Caco-2 (cell line): ENCODE measurements at regions not wholly inside any gene's neighbourhood (a gene's known extent, or its start where the extent isn't known, plus 50 kb on each side); places are given as distances from the start of the nearest gene placed in this dataset.
"Not testable (repeated sequence)": the region's sequence is repeated elsewhere in the genome, so short reads cannot be mapped to it uniquely, and the experiment has no call there.

Source experiments
- BruUV-seq: library from RNA; stranded (reverse); fragments of 400-500 nt; replicated peaks from 2 replicates; lab custom pipeline; 2021; lab: Mats Ljungman, UMichigan
- CTCF ChIA-PET: fragments of 300-600 bp; sonication (Branson Sonifier 250); formaldehyde crosslinking; loops from one replicate; lab custom pipeline; 2022; ENCODE audit warnings: antibody characterized with exemption; lab: Charles Lee
- POLR2A ChIA-PET: fragments of 300-600 bp; sonication (Branson Sonifier 250); formaldehyde crosslinking; loops from one replicate; lab custom pipeline; 2022; ENCODE audit warnings: antibody characterized with exemption; lab: Charles Lee
- DNase-seq, 2 experiments: peaks; one replicate each; pipeline versions ENCODE4 v3.0.0 to v3.0.0-alpha.2; 2020 to 2022
- H3K27me3 ChIP-seq: replicated peaks from 2 replicates; pipeline ENCODE4 v1.6.0; 2011; ENCODE audit warnings: low read length; ENCODE audit not compliant: control insufficient read depth, insufficient read depth
- H3K36me3 ChIP-seq: 2 replicates; pipeline ENCODE4 v1.5.1; 2011; ENCODE audit warnings: low read length; ENCODE audit not compliant: control insufficient read depth, insufficient read depth
- H3K4me1 ChIP-seq: fragments of 250-450 bp; sonication (Bioruptor Pico); 2 replicates; pipeline ENCODE4 v1.5.1; 2020; ENCODE audit warnings: mild to moderate bottlenecking
- H3K4me3 ChIP-seq: 2 replicates; pipeline ENCODE4 v1.5.1; 2011; ENCODE audit warnings: low read depth, mild to moderate bottlenecking, control low read depth, low read length
- H3K9me3 ChIP-seq: fragments of 250-450 bp; sonication (Bioruptor Pico); 2 replicates; pipeline ENCODE4 v1.5.1; 2020; ENCODE audit warnings: mild to moderate bottlenecking, moderate library complexity
- H3K27ac Mint-ChIP-seq: one replicate; pipeline ENCODE4 v1.8.0; 2022; ENCODE audit warnings: mixed read lengths; ENCODE audit not compliant: unreplicated experiment
- H3K27me3 Mint-ChIP-seq: one replicate; pipeline ENCODE4 v1.8.0; 2022; ENCODE audit warnings: mixed read lengths; ENCODE audit not compliant: insufficient read depth, unreplicated experiment
- H3K36me3 Mint-ChIP-seq: one replicate; pipeline ENCODE4 v1.8.0; 2022; ENCODE audit warnings: mild to moderate bottlenecking, mixed read lengths; ENCODE audit not compliant: insufficient read depth, unreplicated experiment
- H3K4me1 Mint-ChIP-seq: one replicate; pipeline ENCODE4 v1.8.0; 2022; ENCODE audit warnings: low read depth, mixed read lengths; ENCODE audit not compliant: unreplicated experiment
- H3K4me3 Mint-ChIP-seq: one replicate; pipeline ENCODE4 v1.8.0; 2022; ENCODE audit warnings: mild to moderate bottlenecking, moderate library complexity, mixed read lengths; ENCODE audit not compliant: unreplicated experiment
- H3K9me3 Mint-ChIP-seq: one replicate; pipeline ENCODE4 v1.8.0; 2022; ENCODE audit warnings: mixed read lengths; ENCODE audit not compliant: unreplicated experiment
- intact Hi-C: fragments of 100-400 bp; cut with micrococcal nuclease; formaldehyde crosslinking; loops from one replicate; pipeline ENCODE4 v1.10.0; 2022; ENCODE audit not compliant: unreplicated experiment

DNA sequence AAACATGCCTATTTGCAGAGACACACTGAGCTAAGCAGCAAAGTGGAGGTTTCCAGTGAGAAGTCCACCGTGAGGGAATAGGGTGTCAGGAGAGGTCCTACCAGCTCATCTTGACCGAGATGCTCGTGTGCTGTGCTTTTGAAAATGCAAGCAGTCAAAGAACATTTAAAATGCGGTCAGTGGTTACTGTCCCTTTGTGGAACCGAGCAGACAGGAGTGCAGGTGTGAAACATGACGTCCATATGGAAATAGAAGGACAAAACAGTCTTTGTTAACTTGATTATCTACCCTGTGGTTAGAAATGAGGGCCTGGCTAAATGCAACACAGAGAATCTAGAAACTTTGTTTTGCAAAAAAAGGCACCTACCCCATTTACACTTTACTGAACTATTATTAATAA is 473.3 kb downstream of the SPATA31A6 start:
- H3K27ac Mint-ChIP-seq, BruUV-seq, H3K27me3 Mint-ChIP-seq, DNase-seq, intact Hi-C loops, H3K36me3 Mint-ChIP-seq, H3K4me3 Mint-ChIP-seq, H3K4me1 ChIP-seq, H3K27me3 ChIP-seq, H3K4me3 ChIP-seq, H3K4me1 Mint-ChIP-seq, H3K9me3 ChIP-seq, CTCF ChIA-PET, H3K9me3 Mint-ChIP-seq, POLR2A ChIA-PET, H3K36me3 ChIP-seq: not testable (repeated sequence)

DNA sequence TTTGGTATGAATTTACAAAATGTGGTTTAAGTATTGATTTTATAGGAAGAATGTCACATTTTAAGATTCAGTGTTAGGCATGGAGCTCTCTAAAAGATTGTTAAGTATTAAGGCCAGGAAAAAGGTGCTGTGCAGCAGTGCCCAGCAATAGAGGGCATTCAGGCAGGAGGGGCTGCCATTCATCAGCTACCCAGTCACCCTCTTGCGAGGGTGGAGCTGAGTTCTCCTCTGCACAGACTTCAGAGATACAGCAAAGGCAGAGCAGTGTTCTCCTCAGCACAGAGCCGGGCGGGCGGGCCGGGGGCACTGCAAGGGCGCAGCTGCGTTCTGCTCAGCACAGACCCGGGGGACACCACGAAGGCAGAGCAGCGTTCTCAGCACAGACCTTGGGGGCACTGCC is 474.0 kb downstream of the SPATA31A6 start:
- H3K9me3 Mint-ChIP-seq, BruUV-seq, H3K36me3 ChIP-seq, H3K4me3 ChIP-seq, H3K4me1 Mint-ChIP-seq, CTCF ChIA-PET, H3K27me3 Mint-ChIP-seq, H3K9me3 ChIP-seq, POLR2A ChIA-PET, H3K27ac Mint-ChIP-seq, H3K36me3 Mint-ChIP-seq, intact Hi-C loops, H3K4me3 Mint-ChIP-seq, DNase-seq, H3K4me1 ChIP-seq, H3K27me3 ChIP-seq: not testable (repeated sequence)

DNA sequence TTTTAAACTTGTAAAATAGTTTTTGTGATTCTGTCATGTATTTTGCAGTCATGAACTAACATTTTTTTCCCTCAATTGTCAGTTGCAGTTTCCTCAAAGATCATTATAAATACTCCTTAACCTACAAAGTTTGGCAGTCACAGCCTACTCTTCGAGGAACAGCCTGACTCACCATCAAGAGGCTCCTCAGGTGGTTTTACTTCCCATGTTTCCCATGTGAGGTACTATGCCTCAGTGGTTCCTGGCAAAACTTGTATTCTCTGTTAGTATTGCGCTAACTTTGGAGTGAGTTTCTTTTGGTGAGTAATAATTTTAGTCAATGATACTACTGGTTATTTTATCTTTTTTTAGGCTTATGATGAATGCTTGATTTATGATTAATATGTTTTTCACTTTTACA is 513.7 kb downstream of the SPATA31A6 start:
- POLR2A ChIA-PET, H3K4me1 Mint-ChIP-seq, intact Hi-C loops, BruUV-seq, CTCF ChIA-PET, DNase-seq, H3K9me3 Mint-ChIP-seq, H3K27me3 ChIP-seq, H3K9me3 ChIP-seq, H3K4me1 ChIP-seq, H3K36me3 Mint-ChIP-seq, H3K4me3 ChIP-seq, H3K4me3 Mint-ChIP-seq, H3K27ac Mint-ChIP-seq, H3K27me3 Mint-ChIP-seq, H3K36me3 ChIP-seq: not testable (repeated sequence)

DNA sequence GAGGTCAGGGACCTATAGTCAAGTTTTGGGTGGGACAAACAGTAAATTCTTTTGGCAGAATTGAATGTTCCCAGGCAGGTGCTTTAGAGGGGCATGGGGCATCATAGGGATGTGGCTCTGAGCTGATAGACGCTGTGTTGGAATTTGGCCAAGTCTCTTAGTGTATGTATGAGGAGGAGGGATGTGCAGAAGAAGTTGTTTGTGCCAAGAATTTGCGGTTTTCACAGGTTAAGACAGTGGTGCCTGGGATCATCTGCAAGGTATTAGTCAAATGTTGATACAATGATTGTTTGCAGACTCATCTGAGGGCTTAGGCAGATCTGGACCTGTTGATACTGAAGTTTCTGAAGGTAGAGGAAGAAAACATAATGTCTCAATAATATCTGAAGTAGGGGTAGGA is 519.4 kb downstream of the SPATA31A6 start:
- intact Hi-C loops, H3K27me3 ChIP-seq, H3K27me3 Mint-ChIP-seq, H3K27ac Mint-ChIP-seq, H3K4me3 ChIP-seq, H3K9me3 ChIP-seq, DNase-seq, H3K36me3 Mint-ChIP-seq, BruUV-seq, H3K36me3 ChIP-seq, H3K4me1 ChIP-seq, H3K4me1 Mint-ChIP-seq, POLR2A ChIA-PET, H3K9me3 Mint-ChIP-seq, CTCF ChIA-PET, H3K4me3 Mint-ChIP-seq: not testable (repeated sequence)

DNA sequence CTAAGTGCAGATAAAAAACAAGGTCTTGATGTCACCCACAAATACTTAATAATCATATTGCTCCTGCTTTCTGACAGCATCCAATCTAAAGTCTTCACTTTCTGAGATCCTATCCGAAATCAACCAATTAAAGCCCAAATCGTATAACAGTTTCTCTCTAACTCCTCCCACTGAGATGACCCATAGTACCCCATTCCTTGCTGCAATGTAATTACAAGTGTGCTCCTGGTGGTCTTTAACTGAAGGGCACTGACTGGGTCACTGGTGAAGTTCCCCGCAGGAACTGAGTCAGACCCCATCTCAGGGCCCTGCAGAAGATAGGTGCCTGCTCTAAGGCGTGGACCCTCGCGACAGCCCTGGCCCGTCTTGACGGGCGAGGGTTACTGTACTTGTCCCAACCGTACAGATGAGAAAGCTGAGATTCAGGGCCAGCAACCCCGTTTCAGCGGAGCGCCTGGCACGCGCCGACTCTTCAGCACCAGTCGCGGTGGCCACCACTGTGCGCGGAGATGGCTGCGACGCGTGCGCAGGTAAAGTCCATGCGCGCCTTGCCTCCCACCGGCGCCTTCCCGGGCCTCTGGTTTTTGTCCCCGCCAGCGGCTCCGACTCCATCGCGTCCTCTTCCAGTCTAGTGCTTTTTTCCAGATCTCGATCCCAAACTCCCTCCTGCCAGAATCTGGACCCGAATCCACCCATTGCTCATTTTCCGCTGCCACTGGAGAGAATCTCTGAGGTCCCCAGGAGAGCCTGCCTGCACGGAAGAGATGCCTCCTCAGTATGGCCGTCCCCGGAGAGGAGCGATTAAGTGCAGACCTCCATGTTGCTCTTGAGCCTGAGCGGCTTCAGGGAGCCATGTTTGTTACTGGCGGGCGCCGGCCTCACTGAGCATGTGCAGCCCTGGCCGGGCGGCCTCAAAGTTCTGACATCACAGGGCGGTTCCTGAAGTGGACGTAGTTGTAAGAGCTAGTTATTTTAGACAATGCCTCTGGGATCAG is 541.7 kb downstream of the SPATA31A6 start:
- CTCF ChIA-PET, H3K4me3 Mint-ChIP-seq, H3K9me3 ChIP-seq, DNase-seq, H3K36me3 ChIP-seq, H3K4me1 Mint-ChIP-seq, H3K27me3 ChIP-seq, H3K4me3 ChIP-seq, BruUV-seq, POLR2A ChIA-PET, H3K9me3 Mint-ChIP-seq, H3K36me3 Mint-ChIP-seq, H3K4me1 ChIP-seq, intact Hi-C loops, H3K27me3 Mint-ChIP-seq, H3K27ac Mint-ChIP-seq: not testable (repeated sequence)
